ENCODE measurements at regions not wholly inside any gene's neighbourhood (a gene's known extent, or its start where the extent isn't known, plus 50 kb on each side); places are given as distances from the start of the nearest gene placed in this dataset.

- DNase-seq (no peak), ATAC-seq (no peak)
- in situ Hi-C loops (cut with MboI; ENCODE audit: low sequenced_read_pairs in 4 of 4) (no loop called here), intact Hi-C loops (cut with DNase I; ENCODE audit: low total_unique reads) (no loop called here)
- Histone ChIP-seq H3K4me1 (no peaks in the 10 kb centered on the region), H3K36me3 (no peaks in the 10 kb centered on the region), H3K4me3 (no peak overlapping the region), H3K27ac (no peak overlapping the region), H3K27me3 (no peaks in the 10 kb centered on the region), H3K9me3 (no peaks in the 10 kb centered on the region)
- TF ChIP-seq CTCF (IDR thresholded peaks at IDR 0.05 in 4 of 5, conservative IDR thresholded peaks at IDR 0.05 in 1 of 5), result no peak
- TF ChIP-seq POLR2A (IDR thresholded peaks at IDR 0.05), result no peak
Measured at GRCh38 chr15:29612701-29613100, 209.6 kb downstream of the TJP1 start.

GRCh38 chr15:29612096-29612495, 210.2 kb downstream of the TJP1 start:
- no peaks in the 10 kb centered on the region for H3K36me3 ChIP-seq
- no peak overlapping the region for H3K4me3 ChIP-seq
- DNase-seq (no peak), ATAC-seq (no peak)
- in situ Hi-C loops (cut with MboI; ENCODE audit: low sequenced_read_pairs in 4 of 4) (no loop called here), intact Hi-C loops (cut with DNase I; ENCODE audit: low total_unique reads) (no loop called here)
- TF ChIP-seq POLR2A (IDR thresholded peaks at IDR 0.05), result no peak
- no peak for TF ChIP-seq CTCF (IDR thresholded peaks at IDR 0.05 in 4 of 5, conservative IDR thresholded peaks at IDR 0.05 in 1 of 5)
- no peaks in the 10 kb centered on the region for H3K4me1 ChIP-seq
- no peak overlapping the region for H3K27ac ChIP-seq
- H3K27me3 ChIP-seq, result no peaks in the 10 kb centered on the region
- no peaks in the 10 kb centered on the region for H3K9me3 ChIP-seq

GRCh38 chr15:29611057-29611456, 211.2 kb downstream of the TJP1 start:
- Histone ChIP-seq H3K27ac (no peak overlapping the region), H3K36me3 (no peaks in the 10 kb centered on the region), H3K27me3 (no peaks in the 10 kb centered on the region), H3K4me3 (no peak overlapping the region), H3K9me3 (no peaks in the 10 kb centered on the region), H3K4me1 (no peaks in the 10 kb centered on the region)
- intact Hi-C loops (cut with DNase I; ENCODE audit: low total_unique reads), result no loop called here
- no peak for ATAC-seq
- in situ Hi-C loops (cut with MboI; ENCODE audit: low sequenced_read_pairs in 4 of 4), result no loop called here
- no peak for DNase-seq
- no peak for TF ChIP-seq CTCF (IDR thresholded peaks at IDR 0.05 in 4 of 5, conservative IDR thresholded peaks at IDR 0.05 in 1 of 5)
- no peak for TF ChIP-seq POLR2A (IDR thresholded peaks at IDR 0.05)

- H3K9me3 ChIP-seq, result no peaks in the 10 kb centered on the region
- H3K27me3 ChIP-seq, result no peaks in the 10 kb centered on the region
- in situ Hi-C loops (cut with MboI; ENCODE audit: low sequenced_read_pairs in 4 of 4) (no loop called here), intact Hi-C loops (cut with DNase I; ENCODE audit: low total_unique reads) (no loop called here)
- H3K36me3 ChIP-seq, result no peaks in the 10 kb centered on the region
- DNase-seq (no peak), ATAC-seq (no peak)
- H3K4me1 ChIP-seq, result no peaks in the 10 kb centered on the region
- H3K4me3 ChIP-seq, result no peak overlapping the region
- TF ChIP-seq CTCF (IDR thresholded peaks at IDR 0.05 in 4 of 5, conservative IDR thresholded peaks at IDR 0.05 in 1 of 5), result no peak
- TF ChIP-seq POLR2A (IDR thresholded peaks at IDR 0.05), result no peak
- H3K27ac ChIP-seq, result no peak overlapping the region
Measured at GRCh38 chr15:29601811-29602210, 220.5 kb downstream of the TJP1 start.

GRCh38 chr15:29600262-29600661, 222.0 kb downstream of the TJP1 start:
- ATAC-seq (no peak), DNase-seq (no peak)
- in situ Hi-C loops (cut with MboI; ENCODE audit: low sequenced_read_pairs in 4 of 4) (no loop called here), intact Hi-C loops (cut with DNase I; ENCODE audit: low total_unique reads) (no loop called here)
- Histone ChIP-seq H3K4me3 (no peak overlapping the region), H3K27me3 (no peaks in the 10 kb centered on the region), H3K9me3 (no peaks in the 10 kb centered on the region), H3K4me1 (no peaks in the 10 kb centered on the region), H3K27ac (no peak overlapping the region), H3K36me3 (no peaks in the 10 kb centered on the region)
- TF ChIP-seq CTCF (IDR thresholded peaks at IDR 0.05 in 4 of 5, conservative IDR thresholded peaks at IDR 0.05 in 1 of 5) (no peak), POLR2A (IDR thresholded peaks at IDR 0.05) (no peak)
